ENCODE measurements at regions not wholly inside any gene's neighbourhood (a gene's known extent, or its start where the extent isn't known, plus 50 kb on each side); places are given as distances from the start of the nearest gene placed in this dataset.
A peak's percentile ranks its signal among the peaks of the same experiment; 100 is the strongest.

GRCh38 chr16:86457501-86458148 lies 52.7 kb upstream of the FOXF1 start:
- peak in 2 of 51 donors; percentile 13 to 21 for DNase-seq

- no peak for DNase-seq
These were observed 52.1 kb upstream of the FOXF1 start for GRCh38 chr16:86458149-86458777.

- DNase-seq: no peak
These were observed 51.1 kb upstream of the FOXF1 start for GRCh38 chr16:86459266-86459665.

All from hypothalamus (tissue), 51 donors.